ENCODE measurements at regions not wholly inside any gene's neighbourhood (a gene's known extent, or its start where the extent isn't known, plus 50 kb on each side); places are given as distances from the start of the nearest gene placed in this dataset.

GRCh38 chr15:39144051-39144450, 436.8 kb upstream of the THBS1 start:
- Histone ChIP-seq H3K4me1 (ENCODE audit: control insufficient read depth, extremely low read depth, insufficient read depth, low read length) (peaks cover 35% of the 10 kb centered on the region), H3K27ac (ENCODE audit: insufficient read depth, low read depth, low read length) (no peak overlapping the region), H3K4me3 (replicated peaks in 1 of 3; ENCODE audit: insufficient read depth in 1 of 3, low read depth in 1 of 3, low read length in 3 of 3) (no peak overlapping the region), H3K9ac (replicated peaks; ENCODE audit: extremely low read depth, insufficient read depth, low read length) (no peak overlapping the region), H3K36me3 (ENCODE audit: control insufficient read depth in 2 of 2, extremely low read depth in 1 of 2, insufficient read depth in 2 of 2, low read length in 2 of 2) (no peaks in the 10 kb centered on the region), H4K20me1 (replicated peaks; ENCODE audit: control insufficient read depth, extremely low read depth, insufficient read depth, low read length) (no peaks in the 10 kb centered on the region), H3K9me3 (replicated peaks; ENCODE audit: control insufficient read depth, insufficient read depth, low read length) (no peaks in the 10 kb centered on the region), H3K4me2 (ENCODE audit: insufficient read depth, low read length) (no peak overlapping the region), H3K9me1 (replicated peaks; ENCODE audit: control insufficient read depth, extremely low read depth, insufficient read depth, low read length) (no peaks in the 10 kb centered on the region), H3K79me2 (ENCODE audit: control insufficient read depth, insufficient read depth, low read length) (no peaks in the 10 kb centered on the region), H3K27me3 (ENCODE audit: control insufficient read depth in 2 of 2, insufficient read depth in 2 of 2, low read length in 2 of 2) (no peaks in the 10 kb centered on the region), H2AFZ (ENCODE audit: low read depth, low read length) (no peak overlapping the region)
- dilution Hi-C loops (cut with MboI; ENCODE audit: extremely low pct_ligation_motif_present, low sequenced_read_pairs) = loop anchor here (25.0 kb wide), 1 partner anchor 307 kb away; no protein-coding TSS in a partner anchor
- BruUV-seq (replicated peaks) = no TSS peak
- intact Hi-C loops (cut with micrococcal nuclease) = no loop called here
- DNase-seq (ENCODE audit: low read depth, low spot score) (no peak), FAIRE-seq (no peak)
- ChIA-PET CTCF (interaction anchor here (1.3 kb wide), 1 partner anchor 12 kb away, joined by 3 read pairs; no protein-coding TSS in a partner anchor), POLR2A (no interaction called here)
- no peak for TF ChIP-seq FOS (IDR thresholded peaks at IDR 0.05; ENCODE audit: borderline replicate concordance, insufficient read depth, low read length)
- TF ChIP-seq POLR2A (IDR thresholded peaks at IDR 0.05; ENCODE audit: low read depth, low read length) = no peak
- no peak for TF ChIP-seq POLR2AphosphoS5 (IDR thresholded peaks at IDR 0.05; ENCODE audit: insufficient read depth, low read depth, low read length)
- no peak for TF ChIP-seq CTCF (IDR thresholded peaks at IDR 0.05; ENCODE audit: extremely low read depth in 1 of 2, insufficient read depth in 1 of 2, low read depth in 1 of 2, low read length in 2 of 2)
- no peak for TF ChIP-seq MAX (IDR thresholded peaks at IDR 0.05; ENCODE audit: insufficient read depth, insufficient read length)
- no peak for TF ChIP-seq MYC (IDR thresholded peaks at IDR 0.05; ENCODE audit: low read depth, low read length)
- TF ChIP-seq EZH2 (IDR thresholded peaks at IDR 0.05; ENCODE audit: borderline replicate concordance, low read depth, low read length, severe bottlenecking) = no peak
- TF ChIP-seq JUN (IDR thresholded peaks at IDR 0.05; ENCODE audit: borderline replicate concordance, insufficient read depth, insufficient read length, low read depth) = no peak
- TF ChIP-seq GATA2 (IDR thresholded peaks at IDR 0.05; ENCODE audit: insufficient read depth, insufficient read length, low read depth, low read length) = no peak

All from endothelial cell of umbilical vein (primary cell).